ENCODE measurements at regions not wholly inside any gene's neighbourhood (a gene's known extent, or its start where the extent isn't known, plus 50 kb on each side); places are given as distances from the start of the nearest gene placed in this dataset.

DNA sequence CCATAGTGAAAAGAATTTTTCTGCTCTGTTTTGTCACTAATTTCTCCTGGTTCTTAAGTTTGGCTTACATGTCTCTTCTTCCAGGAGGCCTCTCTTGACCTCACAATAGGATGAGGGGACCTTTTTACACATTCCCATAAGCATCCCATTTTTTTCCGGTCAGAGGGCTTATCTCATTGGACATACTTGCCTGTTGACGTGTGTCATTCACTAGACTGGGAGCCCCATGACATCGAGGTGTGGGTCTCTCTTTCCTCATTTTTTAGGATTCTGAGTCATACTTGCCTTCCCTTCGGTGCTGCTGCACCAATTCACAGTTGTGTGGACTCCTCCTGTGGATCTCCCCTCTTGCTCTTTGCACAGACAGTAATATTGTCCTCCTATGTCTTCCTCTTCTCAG, 601.8 kb downstream of the GATA3 start:
- Histone ChIP-seq H3K4me3 (no peak overlapping the region), H3K36me3 (no peaks in the 10 kb centered on the region), H3K27ac (no peak overlapping the region), H3K27me3 (no peaks in the 10 kb centered on the region), H3K4me1 (no peaks in the 10 kb centered on the region), H3K9me3 (no peaks in the 10 kb centered on the region)
- TF ChIP-seq, protein P1, sequence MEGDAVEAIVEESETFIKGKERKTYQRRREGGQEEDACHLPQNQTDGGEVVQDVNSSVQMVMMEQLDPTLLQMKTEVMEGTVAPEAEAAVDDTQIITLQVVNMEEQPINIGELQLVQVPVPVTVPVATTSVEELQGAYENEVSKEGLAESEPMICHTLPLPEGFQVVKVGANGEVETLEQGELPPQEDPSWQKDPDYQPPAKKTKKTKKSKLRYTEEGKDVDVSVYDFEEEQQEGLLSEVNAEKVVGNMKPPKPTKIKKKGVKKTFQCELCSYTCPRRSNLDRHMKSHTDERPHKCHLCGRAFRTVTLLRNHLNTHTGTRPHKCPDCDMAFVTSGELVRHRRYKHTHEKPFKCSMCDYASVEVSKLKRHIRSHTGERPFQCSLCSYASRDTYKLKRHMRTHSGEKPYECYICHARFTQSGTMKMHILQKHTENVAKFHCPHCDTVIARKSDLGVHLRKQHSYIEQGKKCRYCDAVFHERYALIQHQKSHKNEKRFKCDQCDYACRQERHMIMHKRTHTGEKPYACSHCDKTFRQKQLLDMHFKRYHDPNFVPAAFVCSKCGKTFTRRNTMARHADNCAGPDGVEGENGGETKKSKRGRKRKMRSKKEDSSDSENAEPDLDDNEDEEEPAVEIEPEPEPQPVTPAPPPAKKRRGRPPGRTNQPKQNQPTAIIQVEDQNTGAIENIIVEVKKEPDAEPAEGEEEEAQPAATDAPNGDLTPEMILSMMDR (IDR thresholded peaks at IDR 0.05) = no peak
- DNase-seq (ENCODE audit: low spot score) = no peak

DNA sequence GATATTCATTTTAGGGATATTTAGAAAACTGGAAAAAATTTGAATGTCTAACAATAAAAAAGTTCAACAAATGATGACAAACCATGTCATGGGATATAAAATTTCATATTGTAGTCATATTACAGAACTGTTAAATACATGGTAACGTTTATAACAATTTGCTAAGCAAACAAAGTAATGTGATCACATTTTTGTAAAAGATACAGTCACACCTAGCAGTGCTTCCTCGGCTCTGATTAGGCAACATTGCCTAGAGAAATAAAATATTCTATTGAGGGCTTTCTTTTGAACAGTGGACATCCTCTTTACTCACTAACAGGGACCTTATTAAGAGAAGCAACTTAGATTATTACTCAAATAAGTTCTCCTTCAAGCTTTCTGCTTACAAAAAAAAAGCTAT, 605.5 kb downstream of the GATA3 start:
- TF ChIP-seq, protein P1 (IDR thresholded peaks at IDR 0.05) = no peak
- Histone ChIP-seq H3K27ac (no peak overlapping the region), H3K36me3 (no peaks in the 10 kb centered on the region), H3K9me3 (no peaks in the 10 kb centered on the region), H3K27me3 (no peaks in the 10 kb centered on the region), H3K4me1 (no peaks in the 10 kb centered on the region), H3K4me3 (no peak overlapping the region)
- no peak for DNase-seq (ENCODE audit: low spot score)

DNA sequence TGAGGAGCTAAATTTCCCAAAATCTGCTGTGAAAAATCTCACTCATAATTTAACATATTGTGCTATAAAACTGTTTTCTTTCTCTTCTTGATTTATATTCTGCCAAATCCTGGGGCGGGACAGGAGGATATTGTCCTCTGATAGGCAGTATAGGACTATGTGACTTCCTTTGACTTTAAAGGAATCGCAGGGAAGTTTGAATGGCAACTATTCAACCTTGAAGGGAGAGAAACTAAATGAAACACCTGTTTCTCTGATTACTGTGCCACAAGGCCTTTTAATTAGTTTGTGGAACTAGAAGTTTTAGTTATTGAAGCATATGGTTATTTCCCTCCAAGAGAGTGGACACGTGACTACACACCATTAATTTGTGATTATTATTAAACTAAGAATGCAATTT, 607.4 kb downstream of the GATA3 start:
- Histone ChIP-seq H3K4me3 (no peak overlapping the region), H3K36me3 (no peaks in the 10 kb centered on the region), H3K27me3 (no peaks in the 10 kb centered on the region), H3K27ac (no peak overlapping the region), H3K4me1 (no peaks in the 10 kb centered on the region), H3K9me3 (no peaks in the 10 kb centered on the region)
- TF ChIP-seq, protein P1 (IDR thresholded peaks at IDR 0.05) = no peak
- no peak for DNase-seq (ENCODE audit: low spot score)

DNA sequence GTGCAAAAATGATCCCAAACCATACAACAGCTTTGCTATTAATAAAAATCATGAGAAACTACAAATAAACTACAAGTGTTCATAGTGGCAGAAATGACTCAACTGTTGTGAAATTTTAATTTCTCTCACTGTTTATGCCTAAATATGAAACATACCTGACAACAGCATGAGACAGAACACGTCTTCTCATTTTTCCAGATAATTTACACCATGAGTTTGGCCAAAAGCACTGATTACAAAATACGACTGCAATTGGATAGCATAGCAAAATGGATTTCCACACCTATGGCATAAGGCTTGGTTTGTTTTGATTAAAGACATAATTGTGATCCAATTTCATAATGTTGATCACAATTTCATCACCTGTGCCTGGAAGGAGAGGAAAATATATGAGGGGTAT, 608.6 kb downstream of the GATA3 start:
- H3K4me1 ChIP-seq = no peaks in the 10 kb centered on the region
- H3K4me3 ChIP-seq = no peak overlapping the region
- no peaks in the 10 kb centered on the region for H3K9me3 ChIP-seq
- H3K27me3 ChIP-seq = no peaks in the 10 kb centered on the region
- no peaks in the 10 kb centered on the region for H3K36me3 ChIP-seq
- TF ChIP-seq, protein P1 (IDR thresholded peaks at IDR 0.05) = no peak
- no peak for DNase-seq (ENCODE audit: low spot score)
- no peak overlapping the region for H3K27ac ChIP-seq

DNA sequence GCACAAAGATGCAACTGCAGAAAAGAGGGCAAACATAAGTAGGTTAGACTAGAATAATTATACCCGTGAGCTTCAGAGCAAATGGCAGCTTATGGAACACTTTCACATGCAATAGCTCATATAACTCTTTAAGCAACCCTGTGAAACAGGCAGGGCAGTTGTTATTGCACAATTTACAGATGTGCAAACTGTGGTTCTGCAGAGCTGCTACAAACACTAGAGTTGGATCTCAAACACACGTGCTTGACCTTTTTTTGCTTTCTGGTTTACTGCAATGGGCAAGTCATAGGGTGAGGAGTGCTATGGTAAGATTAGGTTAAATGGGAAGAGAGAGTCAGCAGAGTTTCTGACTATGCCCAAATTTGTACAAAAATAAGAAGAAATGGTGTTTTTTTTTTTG, 610.8 kb downstream of the GATA3 start:
- Histone ChIP-seq H3K27me3 (no peaks in the 10 kb centered on the region), H3K36me3 (no peaks in the 10 kb centered on the region), H3K27ac (no peak overlapping the region), H3K4me1 (no peaks in the 10 kb centered on the region), H3K4me3 (no peak overlapping the region), H3K9me3 (peaks cover 0 to 5% of the 10 kb centered on the region in 2 donors)
- TF ChIP-seq, protein P1 (IDR thresholded peaks at IDR 0.05) = no peak
- DNase-seq (ENCODE audit: low spot score) = no peak

DNA sequence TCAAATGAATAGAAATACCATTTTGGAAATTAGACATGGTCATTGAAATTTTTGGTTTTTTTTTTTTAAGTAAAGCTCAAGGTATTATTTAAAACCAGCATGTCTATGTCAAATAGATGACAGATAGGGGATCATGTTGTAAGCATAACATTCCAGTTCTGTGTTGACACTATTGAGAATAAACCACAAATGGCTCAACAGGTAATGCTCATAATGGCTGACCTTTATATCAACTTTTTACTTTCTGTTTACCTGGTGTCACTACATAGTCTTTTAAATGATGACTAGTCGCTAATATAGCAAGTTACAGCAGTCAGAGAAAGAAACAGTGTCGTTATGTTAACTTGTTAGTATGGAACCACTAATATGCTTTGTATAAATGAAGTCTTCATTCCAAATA, 616.0 kb downstream of the GATA3 start:
- Histone ChIP-seq H3K4me3 (no peak overlapping the region), H3K27me3 (no peaks in the 10 kb centered on the region), H3K9me3 (peaks cover 0 to 5% of the 10 kb centered on the region in 2 donors), H3K36me3 (no peaks in the 10 kb centered on the region), H3K27ac (no peak overlapping the region), H3K4me1 (no peaks in the 10 kb centered on the region)
- TF ChIP-seq, protein P1 (IDR thresholded peaks at IDR 0.05) = no peak
- no peak for DNase-seq (ENCODE audit: low spot score)

All from right atrium auricular region (tissue), 2 donors.